HG03025 (cell line): ENCODE measurements at regions not wholly inside any gene's neighbourhood (a gene's known extent, or its start where the extent isn't known, plus 50 kb on each side); places are given as distances from the start of the nearest gene placed in this dataset.
"Not testable (repeated sequence)": the region's sequence is repeated elsewhere in the genome, so short reads cannot be mapped to it uniquely, and the experiment has no call there.

Experiments used
- ATAC-seq: cut with Tn5 transposase; IDR thresholded peaks from one replicate; pipeline ENCODE4 v1.9.1; 2021; ENCODE audit warnings: mild to moderate bottlenecking, moderate library complexity; ENCODE audit not compliant: unreplicated experiment, low FRiP score

DNA sequence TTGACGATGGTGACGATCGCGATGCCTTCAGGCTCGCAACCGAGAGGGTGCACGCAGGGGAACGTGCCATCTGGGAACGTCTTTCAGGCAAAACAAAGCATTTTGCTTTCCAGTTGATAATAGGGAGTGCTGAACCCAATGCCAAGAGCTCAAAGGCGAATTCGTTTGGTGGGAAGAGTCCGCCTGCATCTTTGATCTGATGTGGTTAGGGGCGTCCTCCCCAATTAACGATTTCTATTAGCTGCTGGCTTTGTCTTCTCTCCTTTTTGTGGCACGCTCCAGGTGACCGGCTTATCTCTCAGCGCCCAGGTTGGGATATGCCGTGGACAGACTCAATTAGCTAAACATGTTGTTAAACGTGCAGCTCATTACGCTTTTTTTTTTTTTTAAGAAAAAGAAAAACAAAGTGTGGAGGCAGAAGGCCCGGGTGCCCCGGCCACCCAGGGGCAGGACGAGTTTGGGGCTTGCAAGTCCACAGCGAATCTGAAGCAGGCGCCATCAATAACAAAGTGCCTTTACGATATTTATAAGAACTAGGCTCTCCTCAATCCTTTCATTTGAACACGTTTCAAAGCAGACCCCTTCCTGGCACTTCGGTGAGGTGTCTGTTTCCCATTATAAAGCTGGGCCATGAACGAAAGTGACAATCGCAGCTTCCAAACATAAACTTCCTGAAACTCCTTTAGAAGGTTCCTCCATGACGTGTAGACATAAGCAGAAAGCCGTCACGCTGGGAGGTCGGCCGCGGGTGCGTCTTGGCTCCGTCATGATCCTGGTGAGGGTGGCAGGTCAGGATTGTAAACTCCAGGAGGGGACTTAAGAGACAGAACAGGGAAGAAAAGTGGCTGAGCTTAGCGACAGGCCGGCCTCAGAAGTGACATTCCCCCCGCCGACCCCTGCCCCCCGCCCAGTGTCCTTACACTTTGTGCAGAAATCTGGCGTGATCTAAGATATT, 155.3 kb downstream of the LAT start:
- ATAC-seq: not testable (repeated sequence)

GRCh38 chr16:29139261-29139802, 154.5 kb downstream of the LAT start:
- no peak for ATAC-seq

GRCh38 chr16:29138698-29139097, 153.8 kb downstream of the LAT start:
- not testable (repeated sequence) for ATAC-seq

DNA sequence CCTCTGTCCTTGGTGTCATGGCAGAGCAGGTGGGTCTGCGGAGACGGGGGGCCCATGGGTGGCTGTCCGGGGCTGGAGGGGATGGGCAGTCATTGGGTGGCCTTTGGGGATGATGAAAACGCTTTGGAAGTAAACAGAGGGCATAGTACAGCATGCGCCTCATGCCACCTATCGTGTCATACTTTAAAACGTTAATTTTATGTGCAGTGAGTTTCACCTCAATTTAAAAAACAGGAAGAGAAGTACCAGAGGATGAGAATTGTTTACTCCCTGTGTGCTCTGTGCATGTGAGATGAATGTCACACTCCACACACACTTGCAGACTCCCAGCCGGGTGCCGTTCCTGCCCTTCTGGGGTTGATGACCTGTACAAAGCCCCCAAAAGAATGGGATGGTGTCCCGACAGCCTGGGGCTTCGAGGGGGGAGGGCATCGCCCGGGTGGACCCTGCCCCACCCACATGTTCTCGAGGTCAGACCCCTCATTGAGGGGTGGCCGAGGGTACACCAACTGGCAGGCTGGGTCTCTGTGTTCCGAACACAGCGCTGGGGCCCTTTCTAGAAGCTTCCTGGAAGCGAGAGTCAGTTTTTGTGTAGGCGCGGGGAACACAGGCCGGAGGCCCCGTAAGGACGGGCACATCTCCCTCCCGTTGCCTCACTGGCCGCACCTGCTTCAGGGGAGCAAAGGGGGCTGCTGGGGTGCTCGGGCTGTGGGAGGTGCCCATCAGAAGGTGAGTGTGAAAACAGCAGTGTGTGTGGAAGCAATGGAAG, 153.2 kb downstream of the LAT start:
- not testable (repeated sequence) for ATAC-seq

DNA sequence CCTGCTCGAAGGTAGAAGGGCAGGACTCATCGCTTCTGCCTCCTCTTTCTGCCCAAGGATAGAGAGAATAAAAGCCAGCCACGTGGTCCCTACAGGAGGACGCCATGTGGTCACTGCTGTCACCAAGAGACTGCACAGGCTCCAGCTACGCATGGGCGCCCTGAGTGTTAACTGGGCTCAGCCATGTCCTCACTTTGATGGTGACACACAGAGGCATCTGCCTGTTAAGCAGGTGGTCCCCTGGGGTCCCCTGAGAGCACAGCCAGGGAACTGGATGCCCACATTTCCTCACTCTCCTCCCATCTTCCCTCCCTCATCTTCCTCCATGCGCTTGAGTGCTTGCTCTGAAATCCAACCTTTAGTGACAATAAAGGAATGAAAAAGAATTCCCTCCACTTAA, 152.6 kb downstream of the LAT start:
- not testable (repeated sequence) for ATAC-seq

- not testable (repeated sequence) for ATAC-seq
Measured at GRCh38 chr16:29136916-29137315, 152.1 kb downstream of the LAT start.

DNA sequence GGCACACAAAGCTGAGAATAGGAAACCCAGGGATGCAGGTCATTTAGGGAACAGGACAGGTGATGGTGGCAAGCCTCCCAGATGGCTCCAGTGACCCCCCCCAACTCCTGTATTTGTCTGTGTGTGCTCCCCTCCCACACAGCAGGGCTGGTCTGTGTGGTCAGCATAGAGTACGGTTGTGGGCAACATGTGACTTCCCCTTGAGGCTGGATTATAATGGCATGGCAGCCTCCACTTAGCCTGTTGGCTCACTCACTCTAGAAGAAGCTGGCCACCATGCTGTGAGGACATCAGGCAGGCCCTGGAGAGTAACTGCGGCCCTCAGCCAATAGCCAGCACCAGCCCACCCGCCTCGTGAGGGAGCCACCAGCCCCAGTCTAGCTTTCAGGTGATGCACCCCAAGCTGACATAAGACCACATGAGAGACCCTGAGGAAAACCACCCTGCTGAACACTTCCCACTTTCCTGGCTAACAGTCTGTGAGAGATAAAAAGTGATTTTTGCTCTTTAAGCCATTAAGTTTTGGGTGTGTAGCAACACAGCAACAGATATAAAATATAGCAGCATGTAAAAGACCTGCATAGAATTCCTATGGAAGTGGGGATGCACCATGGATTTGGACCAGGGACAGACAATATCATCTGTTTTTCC, 151.3 kb downstream of the LAT start:
- not testable (repeated sequence) for ATAC-seq

DNA sequence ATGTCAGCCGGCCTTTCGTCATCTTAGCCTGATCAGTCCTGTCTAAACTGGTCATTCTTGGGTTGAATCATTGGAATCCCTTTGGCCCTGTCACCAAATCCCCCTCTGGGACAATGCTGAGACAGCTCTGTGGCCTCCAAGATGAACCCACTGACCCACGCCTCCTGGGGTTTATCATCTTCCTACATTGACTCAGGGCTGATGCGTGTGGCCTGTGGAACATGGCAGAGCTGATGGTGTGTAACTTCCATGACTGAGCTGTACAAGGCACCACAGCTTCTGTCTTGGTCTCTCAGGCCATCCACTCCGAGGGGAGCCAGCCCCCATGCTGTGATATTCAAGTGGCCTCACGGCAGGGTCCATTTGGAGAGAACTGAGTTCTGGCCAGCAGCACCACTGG, 150.2 kb downstream of the LAT start:
- not testable (repeated sequence) for ATAC-seq

- ATAC-seq: not testable (repeated sequence)
Measured at GRCh38 chr16:29133681-29134430, 149.0 kb downstream of the LAT start.

DNA sequence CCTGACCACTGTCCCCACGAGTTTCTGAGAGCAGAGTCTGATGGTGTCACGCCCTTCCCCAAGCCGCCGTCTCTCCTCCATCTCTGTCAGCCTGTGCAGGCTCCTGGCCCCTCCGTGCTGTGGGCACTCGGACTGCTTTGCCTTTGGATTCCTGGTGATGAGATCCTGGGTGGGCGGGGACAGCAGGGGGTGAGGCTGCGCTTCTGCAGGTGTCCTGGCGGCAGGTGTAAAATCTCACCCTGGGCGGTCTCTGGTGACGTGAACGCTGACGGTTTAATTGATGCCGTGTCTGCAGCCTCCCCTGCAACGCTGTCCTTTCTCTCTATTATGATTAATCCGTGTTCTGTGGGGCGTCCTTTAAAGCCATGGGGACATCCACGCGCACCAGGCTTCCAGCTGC, 148.0 kb downstream of the LAT start:
- ATAC-seq: not testable (repeated sequence)

- ATAC-seq: not testable (repeated sequence)
Measured at GRCh38 chr16:29132444-29132843, 147.6 kb downstream of the LAT start.

- ATAC-seq: not testable (repeated sequence)
Measured at GRCh38 chr16:29130901-29131851, 146.3 kb downstream of the LAT start.

- ATAC-seq: not testable (repeated sequence)
Measured at GRCh38 chr16:29130131-29130711, 145.4 kb downstream of the LAT start.

DNA sequence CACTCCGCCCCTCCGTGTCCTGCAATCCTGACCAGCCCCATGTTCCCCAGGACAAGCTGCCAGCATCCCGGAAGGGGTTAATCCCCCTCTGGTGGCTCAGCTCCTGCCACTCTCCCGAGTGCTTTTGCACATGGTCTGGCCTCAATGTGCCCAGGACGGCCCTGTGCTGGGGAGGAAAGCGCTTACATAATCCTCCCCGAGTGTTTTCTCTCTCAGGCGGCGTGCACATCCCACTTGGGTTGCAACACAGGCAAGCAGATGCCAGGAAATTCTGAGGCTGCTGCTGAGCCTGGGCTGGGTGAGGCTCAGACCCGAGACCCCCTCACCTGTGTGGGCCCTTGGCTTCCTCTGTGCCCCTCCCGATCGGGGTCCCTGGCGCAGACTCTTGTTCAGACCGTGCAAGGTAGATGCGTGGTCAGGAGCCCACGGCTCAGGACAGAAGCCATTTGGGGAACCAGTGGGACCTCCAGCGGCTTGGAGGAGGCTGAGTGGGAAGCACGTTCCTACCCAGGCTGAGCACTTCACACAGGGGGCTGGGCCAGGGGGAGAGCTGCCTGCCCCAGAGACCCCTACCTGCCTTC, 144.7 kb downstream of the LAT start:
- ATAC-seq: not testable (repeated sequence)

DNA sequence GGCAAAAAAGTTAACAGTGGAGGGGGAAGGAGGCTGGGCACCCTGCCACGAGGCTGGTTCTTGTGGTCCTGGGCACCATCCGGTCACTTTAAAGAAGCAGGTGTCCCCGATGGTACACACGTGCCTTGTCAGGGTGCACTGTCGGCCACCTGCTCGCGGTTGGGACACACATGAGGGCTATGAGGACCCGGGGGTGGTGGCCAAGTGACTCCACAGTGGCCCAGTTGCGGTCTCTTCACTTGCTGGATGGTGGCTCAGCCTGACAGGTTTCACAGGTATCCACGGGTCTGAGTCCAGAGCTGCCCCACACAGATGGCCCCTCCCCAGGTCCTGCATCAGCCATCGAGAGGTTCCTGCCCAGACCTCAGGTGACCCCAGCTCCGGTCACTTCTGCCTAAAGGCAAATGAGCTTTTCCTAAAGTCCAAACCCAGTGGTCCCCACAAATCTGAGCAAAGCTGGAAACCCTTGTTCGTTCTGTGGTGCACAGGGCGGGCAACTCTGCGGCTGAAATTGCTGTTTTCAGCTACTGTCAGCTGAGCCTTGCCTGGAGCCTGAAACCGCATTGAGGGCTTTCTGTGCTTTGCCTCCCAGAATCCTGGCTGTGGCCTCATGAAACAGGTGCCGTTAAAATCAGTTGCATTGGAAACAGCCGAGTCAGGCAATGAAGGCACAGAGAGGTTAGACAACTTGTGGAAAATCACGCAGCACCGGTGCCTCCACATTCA, 144.0 kb downstream of the LAT start:
- not testable (repeated sequence) for ATAC-seq

DNA sequence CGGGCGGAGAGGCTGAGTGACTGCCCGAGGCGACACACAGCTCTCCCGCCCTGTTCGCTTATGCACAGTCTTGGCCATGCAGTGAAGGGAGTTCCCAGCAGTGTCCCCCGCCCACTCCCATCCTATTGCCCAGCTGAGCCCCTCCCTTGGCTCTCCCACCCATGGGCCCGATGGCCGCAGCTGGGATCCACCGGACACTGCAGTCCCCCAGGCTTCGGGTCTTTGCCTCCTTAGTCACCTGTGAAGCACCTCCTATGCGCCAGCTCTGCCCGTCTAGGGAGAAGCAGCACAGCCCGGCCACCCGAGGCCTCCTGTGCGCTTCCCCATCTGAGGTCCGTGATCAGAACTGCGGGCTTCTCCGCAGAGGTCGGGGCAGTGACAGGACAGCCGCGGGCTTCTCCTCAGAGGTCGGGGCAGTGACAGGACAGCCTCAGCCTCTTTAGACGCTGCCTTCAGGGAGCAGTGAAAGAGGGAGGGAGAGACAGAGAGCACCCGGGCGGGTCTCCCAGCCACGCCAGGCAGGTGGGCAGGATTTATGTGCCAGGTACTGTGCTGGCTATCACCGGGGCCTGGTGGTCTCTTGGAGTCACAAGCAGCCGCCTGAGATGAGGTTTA, 143.1 kb downstream of the LAT start:
- ATAC-seq: not testable (repeated sequence)

DNA sequence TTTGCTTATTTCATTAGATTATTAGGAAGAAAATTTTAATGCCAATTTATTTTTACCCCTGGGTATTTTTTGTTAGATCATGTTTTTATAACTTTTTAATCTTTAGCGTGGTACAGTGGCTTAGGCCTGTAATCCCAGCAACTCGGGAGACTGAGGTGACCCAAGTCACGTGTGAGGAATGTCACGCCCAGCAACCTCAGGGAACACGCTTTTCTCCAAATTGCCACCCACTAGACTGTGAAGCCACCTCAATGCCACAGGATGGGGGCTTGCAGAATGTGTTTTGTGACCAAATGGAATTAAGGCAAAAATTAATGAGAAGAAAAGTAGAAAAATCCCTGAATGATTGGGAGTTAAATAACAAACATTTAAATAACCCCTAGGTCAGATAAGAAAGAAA, 141.8 kb downstream of the LAT start:
- no peak for ATAC-seq
